Glutamatergic neuron (in vitro differentiated cells): ENCODE measurements at regions not wholly inside any gene's neighbourhood (a gene's known extent, or its start where the extent isn't known, plus 50 kb on each side); places are given as distances from the start of the nearest gene placed in this dataset.

Source experiments
- DNase-seq: peaks from one replicate; pipeline ENCODE4 v3.0.0; 2022
- H3K27ac Mint-ChIP-seq: one replicate; pipeline ENCODE4 v1.8.0; 2020; ENCODE audit warnings: mild to moderate bottlenecking, mixed read lengths, inconsistent platforms; ENCODE audit not compliant: unreplicated experiment
- H3K27me3 Mint-ChIP-seq: one replicate; pipeline ENCODE4 v1.8.0; 2020; ENCODE audit warnings: mild to moderate bottlenecking, moderate library complexity, mixed read lengths, inconsistent platforms; ENCODE audit not compliant: unreplicated experiment
- H3K36me3 Mint-ChIP-seq: one replicate; pipeline ENCODE4 v1.8.0; 2020; ENCODE audit warnings: mild to moderate bottlenecking, mixed read lengths, inconsistent platforms; ENCODE audit not compliant: unreplicated experiment
- H3K4me1 Mint-ChIP-seq: one replicate; pipeline ENCODE4 v1.8.0; 2020; ENCODE audit warnings: mild to moderate bottlenecking, low read depth, mixed read lengths, inconsistent platforms; ENCODE audit not compliant: unreplicated experiment
- H3K4me3 Mint-ChIP-seq: one replicate; pipeline ENCODE4 v1.8.0; 2020; ENCODE audit warnings: mild to moderate bottlenecking, mixed read lengths, inconsistent platforms; ENCODE audit not compliant: unreplicated experiment
- H3K9me3 Mint-ChIP-seq: one replicate; pipeline ENCODE4 v1.8.0; 2020; ENCODE audit warnings: mild to moderate bottlenecking, moderate library complexity, mixed read lengths, inconsistent platforms; ENCODE audit not compliant: unreplicated experiment
- CTCF ChIP-seq: fragments of 200-600 bp; sonication (generic); IDR thresholded peaks from one replicate; pipeline ENCODE4 v1.5.0; 2021; ENCODE audit not compliant: partially characterized antibody, unreplicated experiment

GRCh38 chr9:135348076-135348787 lies 131.3 kb upstream of the PPP1R26 start:
- no peak for TF ChIP-seq CTCF
- Mint-ChIP-seq H3K9me3 (peaks cover 7% of the 10 kb centered on the region), H3K4me1 (peaks cover 25% of the 10 kb centered on the region), H3K27ac (no peak overlapping the region), H3K4me3 (no peak overlapping the region), H3K36me3 (no peaks in the 10 kb centered on the region), H3K27me3 (peaks cover 6% of the 10 kb centered on the region)
- DNase-seq: no peak

DNA sequence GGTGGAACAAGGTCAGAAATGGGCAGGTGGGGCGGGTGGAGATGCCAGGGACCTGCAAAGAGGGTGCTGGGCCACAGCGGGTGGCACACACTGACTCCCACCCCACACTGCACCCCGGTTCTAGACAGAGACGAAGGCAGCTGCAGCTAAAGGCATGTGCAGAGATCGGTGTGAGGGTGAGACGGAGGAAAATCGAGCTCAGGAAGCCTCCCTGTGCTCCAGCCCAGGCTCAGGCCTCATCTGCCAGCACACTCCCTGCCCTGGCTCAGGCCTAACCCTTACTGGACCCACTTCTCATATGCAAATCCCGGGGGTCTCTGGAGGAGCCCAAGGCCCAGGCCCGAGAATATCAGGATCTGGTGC lies 130.8 kb upstream of the PPP1R26 start:
- no peak for DNase-seq
- no peak overlapping the region for H3K4me3 Mint-ChIP-seq
- H3K27me3 Mint-ChIP-seq: peaks cover 6% of the 10 kb centered on the region
- H3K27ac Mint-ChIP-seq: no peak overlapping the region
- H3K4me1 Mint-ChIP-seq: peaks cover 26% of the 10 kb centered on the region
- no peaks in the 10 kb centered on the region for H3K36me3 Mint-ChIP-seq
- no peak for TF ChIP-seq CTCF
- H3K9me3 Mint-ChIP-seq: peaks cover 7% of the 10 kb centered on the region

- H3K27ac Mint-ChIP-seq: no peak overlapping the region
- H3K4me3 Mint-ChIP-seq: no peak overlapping the region
- no peak for TF ChIP-seq CTCF
- H3K9me3 Mint-ChIP-seq: peaks cover 7% of the 10 kb centered on the region
- no peaks in the 10 kb centered on the region for H3K36me3 Mint-ChIP-seq
- H3K27me3 Mint-ChIP-seq: peaks cover 12% of the 10 kb centered on the region
- no peak for DNase-seq
- peaks cover 28% of the 10 kb centered on the region for H3K4me1 Mint-ChIP-seq
Observed at GRCh38 chr9:135349212-135350002, 130.2 kb upstream of the PPP1R26 start.

DNA sequence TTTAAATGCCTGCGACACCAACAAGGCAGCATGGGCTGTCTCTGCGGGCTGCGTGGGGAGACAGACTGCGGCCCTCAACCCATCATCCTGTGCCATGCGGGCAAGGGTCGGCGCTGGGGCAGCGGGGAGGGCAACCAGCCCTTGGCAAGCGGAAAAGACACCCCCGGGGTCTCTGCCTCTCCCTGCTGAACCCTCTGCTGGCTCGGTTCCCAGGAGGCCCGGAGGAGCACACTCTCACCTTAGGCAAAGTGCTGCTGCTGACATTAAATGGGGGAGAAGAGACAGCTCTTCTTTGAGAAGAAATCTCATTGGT lies 129.6 kb upstream of the PPP1R26 start:
- H3K4me1 Mint-ChIP-seq: peaks cover 23% of the 10 kb centered on the region
- H3K36me3 Mint-ChIP-seq: no peaks in the 10 kb centered on the region
- no peak for TF ChIP-seq CTCF
- H3K4me3 Mint-ChIP-seq: no peak overlapping the region
- peaks cover 7% of the 10 kb centered on the region for H3K9me3 Mint-ChIP-seq
- H3K27ac Mint-ChIP-seq: no peak overlapping the region
- H3K27me3 Mint-ChIP-seq: peaks cover 9% of the 10 kb centered on the region
- no peak for DNase-seq

- no peak for TF ChIP-seq CTCF
- Mint-ChIP-seq H3K4me3 (no peak overlapping the region), H3K27ac (no peak overlapping the region), H3K36me3 (no peaks in the 10 kb centered on the region), H3K27me3 (peaks cover 8% of the 10 kb centered on the region), H3K4me1 (peaks cover 22% of the 10 kb centered on the region), H3K9me3 (peaks cover 10% of the 10 kb centered on the region)
- no peak for DNase-seq
Observed at GRCh38 chr9:135353935-135354334, 125.6 kb upstream of the PPP1R26 start.
